ENCODE measurements at regions not wholly inside any gene's neighbourhood (a gene's known extent, or its start where the extent isn't known, plus 50 kb on each side); places are given as distances from the start of the nearest gene placed in this dataset.

- DNase-seq (ENCODE audit: low read depth in 2 of 2) = no peak
Observed at GRCh38 chr10:2981361-2981801, 86.0 kb upstream of the PFKP start.

GRCh38 chr10:2980791-2981360, 86.5 kb upstream of the PFKP start:
- peak; percentile 55 to 66 for DNase-seq (ENCODE audit: low read depth in 2 of 2)

- DNase-seq (ENCODE audit: low read depth in 2 of 2) = no peak
Observed at GRCh38 chr10:2980116-2980515, 87.2 kb upstream of the PFKP start.

GRCh38 chr10:2979306-2979705, 88.0 kb upstream of the PFKP start:
- peak; percentile 63 for DNase-seq (ENCODE audit: low read depth in 2 of 2)

GRCh38 chr10:2978574-2979273, 88.6 kb upstream of the PFKP start:
- no peak for DNase-seq (ENCODE audit: low read depth in 2 of 2)

- peak; percentile 42 for DNase-seq (ENCODE audit: low read depth in 2 of 2)
Observed at GRCh38 chr10:2978111-2978510, 89.2 kb upstream of the PFKP start.

- no peak for DNase-seq (ENCODE audit: low read depth in 2 of 2)
Observed at GRCh38 chr10:2974503-2975207, 92.7 kb upstream of the PFKP start.

- no peak for DNase-seq (ENCODE audit: low read depth in 2 of 2)
Observed at GRCh38 chr10:2974083-2974482, 93.3 kb upstream of the PFKP start.

GRCh38 chr10:2972810-2973209, 94.5 kb upstream of the PFKP start:
- no peak for DNase-seq (ENCODE audit: low read depth in 2 of 2)

GRCh38 chr10:2972216-2972615, 95.1 kb upstream of the PFKP start:
- no peak for DNase-seq (ENCODE audit: low read depth in 2 of 2)

GRCh38 chr10:2970190-2970823, 97.0 kb upstream of the PFKP start:
- DNase-seq (ENCODE audit: low read depth in 2 of 2) = no peak

- peak; percentile 66 to 74 for DNase-seq (ENCODE audit: low read depth in 2 of 2)
Observed at GRCh38 chr10:2968401-2969058, 98.8 kb upstream of the PFKP start.

GRCh38 chr10:2966134-2966533, 101.2 kb upstream of the PFKP start:
- no peak for DNase-seq (ENCODE audit: low read depth in 2 of 2)

- DNase-seq (ENCODE audit: low read depth in 2 of 2) = no peak
Observed at GRCh38 chr10:2964632-2965296, 102.6 kb upstream of the PFKP start.

GRCh38 chr10:2963889-2964631, 103.3 kb upstream of the PFKP start:
- no peak for DNase-seq (ENCODE audit: low read depth in 2 of 2)

GRCh38 chr10:2962194-2962593, 105.2 kb upstream of the PFKP start:
- no peak for DNase-seq (ENCODE audit: low read depth in 2 of 2)

- DNase-seq (ENCODE audit: low read depth in 2 of 2) = no peak
Observed at GRCh38 chr10:2958659-2959058, 108.7 kb upstream of the PFKP start.

GRCh38 chr10:2957785-2958184, 109.6 kb upstream of the PFKP start:
- DNase-seq (ENCODE audit: low read depth in 2 of 2) = no peak

GRCh38 chr10:2955064-2955463, 112.3 kb upstream of the PFKP start:
- DNase-seq (ENCODE audit: low read depth in 2 of 2) = no peak

- DNase-seq (ENCODE audit: low read depth in 2 of 2) = no peak
Observed at GRCh38 chr10:2953495-2953894, 113.9 kb upstream of the PFKP start.
